Brain microvascular endothelial cell (primary cell): ENCODE measurements at regions not wholly inside any gene's neighbourhood (a gene's known extent, or its start where the extent isn't known, plus 50 kb on each side); places are given as distances from the start of the nearest gene placed in this dataset.
"Not testable (repeated sequence)": the region's sequence is repeated elsewhere in the genome, so short reads cannot be mapped to it uniquely, and the experiment has no call there.

ENCODE experiments used
- DNase-seq: peaks from one replicate; pipeline ENCODE4 v3.0.0-alpha.2; 2020
- H3K27ac ChIP-seq: fragments of 250-450 bp; sonication (Bioruptor Pico); 2 replicates; pipeline ENCODE4 v1.5.1; 2020; ENCODE audit warnings: mild to moderate bottlenecking, moderate library complexity
- H3K27me3 ChIP-seq: fragments of 250-450 bp; sonication (Bioruptor Pico); replicated peaks from 2 replicates; pipeline ENCODE4 v1.5.1; 2020; ENCODE audit warnings: mild to moderate bottlenecking
- H3K36me3 ChIP-seq: fragments of 250-450 bp; sonication (Bioruptor Pico); replicated peaks from 2 replicates; pipeline ENCODE4 v1.5.1; 2020; ENCODE audit warnings: mild to moderate bottlenecking
- H3K4me3 ChIP-seq: 2 replicates; pipeline ENCODE4 v1.5.1; 2011; ENCODE audit warnings: low read depth, mild to moderate bottlenecking, control low read depth, low read length, moderate library complexity
- CTCF ChIP-seq: IDR thresholded peaks from 2 replicates; pipeline ENCODE4 v1.5.1; 2011; ENCODE audit warnings: low read depth, mild to moderate bottlenecking, moderate library complexity, low read length, control low read depth, inconsistent platforms; ENCODE audit errors: missing control alignments
- in situ Hi-C: cut with HindIII; loops from 2 replicates; pipeline ENCODE4 v1.10.0; 2017; ENCODE audit warnings: low sequenced_read_pairs, low pct_ligation_motif_present

GRCh38 chr4:1550122-1551070, 133.7 kb downstream of the FAM53A start:
- no peak for TF ChIP-seq CTCF
- H3K36me3 ChIP-seq = no peaks in the 10 kb centered on the region
- no peak overlapping the region for H3K27ac ChIP-seq
- no peaks in the 10 kb centered on the region for H3K27me3 ChIP-seq
- in situ Hi-C loops = no loop called here
- DNase-seq = no peak
- no peak overlapping the region for H3K4me3 ChIP-seq

- in situ Hi-C loops = no loop called here
- no peak for DNase-seq
- TF ChIP-seq CTCF = no peak
- H3K27me3 ChIP-seq = no peaks in the 10 kb centered on the region
- H3K36me3 ChIP-seq = no peaks in the 10 kb centered on the region
- no peak overlapping the region for H3K4me3 ChIP-seq
- H3K27ac ChIP-seq = no peak overlapping the region
These were observed 134.5 kb downstream of the FAM53A start for GRCh38 chr4:1549638-1550035.

GRCh38 chr4:1548827-1549637, 135.1 kb downstream of the FAM53A start:
- DNase-seq = peak; percentile 16
- H3K27ac ChIP-seq, H3K4me3 ChIP-seq, H3K36me3 ChIP-seq, in situ Hi-C loops, H3K27me3 ChIP-seq: not testable (repeated sequence)
- TF ChIP-seq CTCF = peak; percentile 73

- Histone ChIP-seq H3K27ac (no peak overlapping the region), H3K4me3 (no peak overlapping the region), H3K36me3 (no peaks in the 10 kb centered on the region), H3K27me3 (no peaks in the 10 kb centered on the region)
- in situ Hi-C loops = no loop called here
- DNase-seq = no peak
- no peak for TF ChIP-seq CTCF
These were observed 136.0 kb downstream of the FAM53A start for GRCh38 chr4:1547856-1548826.

- H3K4me3 ChIP-seq = no peak overlapping the region
- no peaks in the 10 kb centered on the region for H3K27me3 ChIP-seq
- H3K27ac ChIP-seq = no peak overlapping the region
- no peaks in the 10 kb centered on the region for H3K36me3 ChIP-seq
- DNase-seq = no peak
- in situ Hi-C loops = no loop called here
- no peak for TF ChIP-seq CTCF
These were observed 136.8 kb downstream of the FAM53A start for GRCh38 chr4:1547131-1547855.
